Stimulated activated CD4-positive, alpha-beta T cell treated with anti-CD3 and anti-CD28 coated beads, Interleukin-2, amount 100 ng/mL, for 4 hours (primary cell): ENCODE measurements at regions not wholly inside any gene's neighbourhood (a gene's known extent, or its start where the extent isn't known, plus 50 kb on each side); places are given as distances from the start of the nearest gene placed in this dataset.

Source experiments
- DNase-seq: peaks from one replicate; pipeline ENCODE4 v3.0.0-alpha.2; 2020; ENCODE audit warnings: low read depth

DNA sequence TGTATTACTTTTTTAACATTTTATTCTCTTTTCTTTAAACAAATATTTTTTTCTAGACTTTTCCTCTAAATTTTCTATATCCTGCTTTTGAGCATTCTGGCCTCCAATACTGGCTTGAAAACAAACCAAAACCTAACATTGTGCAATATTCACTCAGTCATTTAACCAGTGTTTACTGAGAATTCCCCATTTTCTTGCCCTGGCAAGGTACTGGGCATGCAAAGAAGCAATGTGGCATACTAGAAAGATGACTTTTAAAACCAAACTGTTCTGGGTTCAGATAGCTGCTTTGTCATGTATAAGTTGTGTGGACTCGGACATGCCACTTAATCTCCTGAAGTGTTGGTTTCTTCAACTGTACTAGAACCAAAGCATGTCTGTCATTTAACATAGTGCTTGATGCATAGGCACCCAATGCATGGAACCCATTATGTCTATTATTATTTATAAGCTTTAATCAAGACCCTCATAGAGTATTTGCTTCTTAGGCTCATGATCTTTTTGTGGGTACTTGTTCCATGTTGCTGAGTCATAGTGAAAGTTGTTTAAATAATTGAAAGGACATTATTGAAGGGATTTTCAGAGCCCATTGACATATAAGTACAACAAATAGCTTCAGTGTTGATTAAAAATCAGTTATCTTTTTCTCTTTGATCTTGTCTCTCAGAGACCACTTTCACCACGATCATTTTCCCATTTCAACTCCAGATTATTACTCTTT is 185.4 kb upstream of the OSR1 start:
- DNase-seq = no peak

DNA sequence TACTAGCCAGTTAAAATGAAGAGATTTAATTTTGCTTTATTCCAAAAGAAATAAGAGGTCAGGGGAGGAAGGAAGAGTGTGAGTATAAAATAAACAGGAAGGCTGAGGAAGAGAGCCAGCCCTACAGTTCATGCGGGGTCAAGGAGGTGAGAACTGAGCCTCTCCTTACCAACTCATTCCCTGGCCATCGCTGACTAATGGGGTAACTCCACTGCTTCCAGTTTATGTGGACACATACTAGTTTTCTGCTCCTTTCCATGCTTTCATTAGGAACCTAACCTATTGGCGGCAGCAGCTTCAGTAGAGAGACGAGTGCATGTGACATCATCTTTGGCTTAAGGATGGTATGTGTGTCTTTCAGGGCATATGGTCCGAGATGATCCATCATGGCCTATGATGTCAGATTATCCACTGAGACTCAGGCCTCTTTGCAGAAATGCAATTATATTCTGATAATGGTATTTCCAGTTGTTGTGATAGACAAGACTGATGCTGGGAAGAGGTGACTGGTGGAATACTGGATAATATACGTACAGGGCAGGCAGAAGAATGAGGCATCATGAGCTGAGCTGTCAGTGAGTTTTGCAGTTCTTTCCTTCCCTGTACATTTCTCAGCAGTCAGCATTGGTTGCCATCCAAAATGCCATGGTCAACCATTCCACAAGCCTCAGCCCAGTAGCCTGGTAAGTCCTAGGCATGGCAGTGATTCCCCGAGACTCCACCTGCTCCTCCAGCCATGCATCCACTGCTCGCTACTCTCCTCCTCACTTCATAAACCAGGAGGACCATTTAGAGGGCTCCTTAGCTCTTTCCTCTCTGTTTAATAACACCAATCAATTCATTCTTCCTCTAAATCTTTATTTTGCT is 184.6 kb upstream of the OSR1 start:
- DNase-seq = no peak

DNA sequence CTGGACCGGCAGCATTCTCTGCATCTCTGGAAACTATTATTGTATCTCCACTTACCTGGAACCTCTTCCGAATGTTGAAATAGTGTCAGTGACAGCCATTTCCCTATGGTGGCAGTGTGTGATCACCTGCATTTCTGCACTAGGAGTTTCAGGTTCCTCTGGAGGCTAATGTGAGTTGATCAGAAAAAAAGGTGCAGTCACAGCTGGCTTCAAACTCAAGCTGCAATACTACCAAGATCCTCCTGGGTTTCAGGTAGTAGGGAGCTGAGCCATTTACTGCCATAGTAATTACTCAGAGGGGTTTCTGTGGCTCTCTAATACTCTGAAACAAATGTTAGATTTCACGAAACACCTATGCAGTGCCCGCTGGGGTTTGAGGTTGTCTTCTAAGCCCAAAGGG is 183.5 kb upstream of the OSR1 start:
- no peak for DNase-seq

DNA sequence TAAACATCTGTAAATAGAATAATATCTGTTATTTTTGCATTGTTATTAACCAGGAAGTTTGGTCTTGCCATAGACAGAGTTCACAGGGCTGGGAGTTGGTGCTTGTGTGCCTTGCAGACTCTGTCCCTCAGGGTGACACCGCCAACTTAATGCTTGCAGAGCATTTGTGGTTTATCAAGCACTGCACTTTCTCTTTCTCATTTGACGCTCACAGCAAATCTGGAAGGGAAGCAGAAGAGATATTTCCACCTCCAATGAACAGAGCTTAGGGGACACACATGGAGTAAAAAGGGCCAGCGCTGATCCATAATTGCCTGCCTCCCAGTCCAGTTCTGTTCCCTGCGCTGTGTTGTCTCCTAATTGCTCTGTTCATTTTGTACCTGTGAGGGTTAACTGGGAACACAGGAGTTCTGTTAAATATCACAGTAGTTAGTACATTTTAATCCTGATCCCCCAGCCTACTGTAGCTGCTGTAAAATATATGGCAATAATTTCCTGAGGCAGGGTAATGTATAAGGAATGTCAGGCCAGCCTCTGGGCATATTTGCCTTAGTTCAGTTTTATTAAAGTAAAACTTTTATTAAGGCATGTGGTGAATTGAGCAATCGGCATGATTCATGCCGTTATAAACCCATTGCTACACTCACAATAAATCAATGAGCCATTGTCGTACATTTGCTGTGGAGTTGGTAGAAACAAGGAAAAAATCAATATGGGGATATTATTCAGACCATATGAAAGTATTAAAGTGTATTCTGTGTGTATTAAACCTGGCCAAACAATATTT is 182.5 kb upstream of the OSR1 start:
- no peak for DNase-seq

DNA sequence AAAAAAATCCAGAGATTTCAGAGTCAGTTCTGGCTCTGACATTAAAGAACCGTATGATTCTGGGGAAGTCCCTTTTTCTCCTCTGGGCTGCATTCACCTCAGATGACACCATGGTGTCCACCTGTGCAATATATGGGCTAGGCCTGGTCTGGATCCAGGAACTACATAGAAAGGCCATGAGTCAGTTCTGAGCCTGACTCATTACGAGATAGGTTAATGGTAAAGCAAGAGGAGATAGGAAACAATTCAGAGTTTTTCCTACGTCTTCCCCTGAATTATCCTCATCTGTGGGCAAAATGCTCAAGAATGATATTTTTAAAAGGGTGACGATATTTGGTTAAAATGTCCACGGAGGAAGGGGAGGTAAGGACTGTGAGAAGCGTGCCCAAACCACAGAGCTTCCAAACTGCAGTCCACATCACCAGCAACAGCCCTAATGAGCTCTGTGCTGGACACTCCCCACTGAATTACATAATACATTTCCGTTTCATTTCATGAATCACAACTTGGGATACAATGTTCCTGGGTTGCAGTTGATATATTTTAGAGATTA is 180.1 kb upstream of the OSR1 start:
- no peak for DNase-seq

DNA sequence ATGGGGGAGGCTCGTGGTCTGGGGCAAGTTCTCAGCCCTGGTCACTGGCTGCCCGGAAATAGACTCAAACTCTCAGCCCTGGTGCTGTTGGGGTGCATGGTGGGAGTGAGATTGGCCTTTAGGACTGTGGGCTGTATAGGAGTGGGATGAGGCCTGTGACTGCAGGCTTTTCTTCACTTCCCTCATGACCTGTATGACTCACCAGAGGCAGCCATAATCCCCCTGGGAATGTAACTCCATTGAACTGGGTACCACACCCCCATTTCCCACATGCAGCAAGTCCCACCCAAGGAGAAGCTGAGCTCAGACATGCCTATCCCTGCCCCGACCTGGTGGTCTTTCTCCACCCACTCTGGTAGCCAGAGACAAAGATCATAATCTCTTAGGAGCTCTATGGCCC is 177.7 kb upstream of the OSR1 start:
- no peak for DNase-seq

DNA sequence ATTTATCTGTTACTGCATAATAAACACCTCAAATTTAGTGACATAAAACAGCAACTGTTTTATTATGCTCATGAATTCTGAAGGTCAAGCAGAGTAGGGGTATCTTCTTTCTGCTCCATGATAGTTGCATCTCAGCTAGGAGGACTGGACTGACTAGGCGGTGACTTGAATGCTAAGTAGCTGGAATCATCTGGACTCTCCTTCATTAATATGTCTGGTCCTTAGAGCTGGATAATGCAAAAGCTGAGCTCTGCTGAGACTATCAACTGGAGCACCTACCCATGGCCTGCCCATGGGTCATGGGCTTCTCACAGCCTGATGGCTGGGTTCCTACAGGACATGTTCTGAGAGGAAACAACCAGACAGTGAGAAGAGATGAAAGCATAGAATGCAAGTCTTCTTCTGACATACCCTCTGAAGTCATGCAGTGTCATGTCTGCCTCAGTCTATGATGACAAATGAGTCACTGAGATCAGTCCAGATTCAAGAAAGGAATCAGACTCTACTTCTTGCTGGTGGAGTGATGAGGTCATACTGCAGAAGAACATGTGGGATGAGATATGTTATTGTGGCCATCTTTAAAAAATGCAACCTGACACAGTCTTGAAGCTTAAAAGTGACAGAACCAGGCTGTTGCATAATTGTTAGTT is 174.2 kb upstream of the OSR1 start:
- DNase-seq = no peak

DNA sequence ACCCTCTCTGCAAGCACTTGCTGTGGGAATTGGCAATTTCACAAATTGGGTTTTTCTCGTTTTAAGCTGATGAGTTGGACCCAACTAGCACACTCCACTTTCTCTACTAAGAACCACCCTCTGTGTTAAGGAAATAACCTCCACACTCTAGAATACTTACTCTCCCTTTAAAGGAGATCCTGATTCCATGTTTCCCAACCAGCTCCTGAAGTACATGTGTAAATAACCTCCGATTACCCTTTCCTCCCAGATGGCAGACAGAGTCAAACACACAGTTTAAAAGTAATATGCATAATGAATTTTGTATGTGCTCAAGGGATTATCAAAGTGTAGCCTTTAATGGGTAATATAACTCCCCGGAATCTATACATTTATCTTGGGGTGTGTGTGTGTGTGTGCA is 171.3 kb upstream of the OSR1 start:
- DNase-seq = no peak

DNA sequence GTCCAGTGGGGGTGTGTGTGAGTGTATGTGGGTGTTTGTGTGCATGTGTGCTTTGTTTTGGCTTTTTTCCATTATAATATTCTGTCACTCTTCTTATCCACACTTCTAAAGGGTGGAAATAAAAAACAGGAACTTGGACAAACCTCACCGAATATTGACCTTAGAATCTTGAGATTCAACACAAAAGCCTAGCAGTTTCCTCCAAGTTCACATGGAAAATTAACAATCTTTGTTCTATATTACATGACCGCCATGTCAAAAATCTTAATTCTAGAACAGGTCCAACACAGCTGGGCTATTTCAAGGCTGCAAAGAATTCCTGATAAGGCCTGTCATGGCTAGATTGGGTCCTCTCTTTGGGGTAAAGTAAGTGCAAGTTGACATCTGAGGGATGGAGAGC is 169.3 kb upstream of the OSR1 start:
- no peak for DNase-seq

DNA sequence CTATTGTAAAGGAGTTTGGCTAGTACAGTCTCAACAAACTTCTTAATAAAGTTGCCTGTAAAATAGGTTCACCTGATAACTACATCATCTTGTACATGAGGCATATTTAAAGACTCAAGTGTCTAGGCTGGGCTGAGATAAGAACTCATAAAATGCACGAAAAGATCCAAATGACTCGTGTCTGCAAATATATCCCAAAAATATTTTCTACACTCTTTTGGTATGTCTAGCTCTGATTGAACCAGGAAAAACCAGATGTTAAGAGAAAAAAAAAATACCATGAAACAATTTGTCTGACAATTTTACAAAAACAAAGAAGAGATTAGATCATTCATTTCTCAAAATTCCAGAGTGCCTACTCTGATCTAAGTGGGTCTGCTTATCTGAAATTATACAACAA is 166.9 kb upstream of the OSR1 start:
- no peak for DNase-seq

DNA sequence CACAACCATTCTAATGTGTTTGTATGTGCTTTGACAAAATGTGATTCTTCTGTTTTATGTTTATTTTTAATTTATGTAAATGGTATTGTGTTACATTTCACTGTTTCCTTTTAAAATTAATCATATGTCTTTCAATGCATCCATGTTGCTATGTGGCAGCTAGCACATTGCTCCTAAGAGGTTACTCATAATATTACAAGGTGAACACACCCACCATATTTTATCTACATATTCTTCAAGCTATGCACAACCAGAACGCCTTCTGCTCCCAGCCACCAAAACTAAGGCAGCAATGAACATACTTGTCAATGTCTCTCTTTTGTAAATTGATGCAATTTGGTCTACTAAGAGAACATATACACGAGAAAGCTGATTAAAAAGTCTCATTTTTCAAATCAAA is 160.6 kb upstream of the OSR1 start:
- DNase-seq = no peak

DNA sequence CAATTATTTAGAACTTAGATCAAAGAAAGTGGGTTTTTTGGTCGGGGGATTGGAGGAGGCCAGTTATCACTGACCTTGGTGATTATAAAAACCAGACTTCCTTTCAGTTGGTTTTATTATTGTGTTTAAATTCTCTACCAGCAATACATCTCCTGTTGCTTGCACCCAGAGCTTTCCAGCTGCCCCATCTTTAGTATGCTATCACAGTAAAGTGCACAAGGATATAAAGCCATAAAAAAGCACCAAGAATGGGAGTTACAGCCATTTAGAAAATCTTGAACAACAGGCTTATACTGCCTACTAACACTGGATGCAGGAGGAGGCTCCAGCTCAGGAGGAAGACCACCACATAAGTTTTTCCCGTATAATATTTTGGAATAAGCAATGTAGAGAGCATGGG is 148.7 kb upstream of the OSR1 start:
- no peak for DNase-seq

DNA sequence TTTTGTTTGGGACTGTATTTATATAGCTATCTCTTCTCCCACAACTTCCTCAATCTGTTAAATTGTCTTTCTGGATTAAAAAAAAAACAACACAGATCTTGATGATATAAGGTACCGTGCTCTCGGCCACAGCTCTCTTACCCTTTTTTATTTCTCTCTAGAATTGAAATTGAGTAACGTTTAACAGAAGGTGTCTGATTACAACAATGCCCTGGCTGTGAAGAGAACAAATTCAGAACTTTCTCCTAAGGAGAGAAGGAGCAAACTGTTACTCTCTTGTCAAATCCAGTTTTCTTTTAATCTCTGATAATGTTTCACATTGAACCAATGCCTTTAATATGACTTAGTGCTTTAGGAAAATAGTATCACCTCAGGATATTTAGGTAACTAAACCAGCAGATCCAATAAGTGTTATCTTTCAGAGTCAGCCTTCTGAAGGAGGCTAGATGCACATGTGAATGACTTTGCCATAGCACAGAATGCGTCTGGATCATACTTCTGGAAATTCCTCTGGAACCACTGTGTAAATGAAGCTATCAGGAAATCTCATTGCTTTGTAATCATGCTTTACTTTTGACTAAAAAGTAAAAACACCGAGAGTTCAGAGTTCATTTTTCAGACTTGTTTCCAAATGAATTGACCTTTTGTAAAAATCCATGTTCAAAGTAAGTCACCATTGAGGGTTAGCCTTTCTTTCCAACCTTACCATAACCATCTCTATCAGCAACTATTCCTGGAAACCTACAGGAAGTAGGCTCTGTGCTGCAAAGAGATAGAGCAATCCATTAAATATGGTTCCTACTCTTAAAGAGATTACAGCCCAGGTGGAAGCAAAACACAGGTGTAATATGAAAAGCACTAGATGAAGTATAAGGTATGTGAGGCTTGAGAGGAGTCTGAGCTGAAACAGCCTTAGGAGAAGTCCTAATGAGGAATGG is 147.0 kb upstream of the OSR1 start:
- DNase-seq = no peak

DNA sequence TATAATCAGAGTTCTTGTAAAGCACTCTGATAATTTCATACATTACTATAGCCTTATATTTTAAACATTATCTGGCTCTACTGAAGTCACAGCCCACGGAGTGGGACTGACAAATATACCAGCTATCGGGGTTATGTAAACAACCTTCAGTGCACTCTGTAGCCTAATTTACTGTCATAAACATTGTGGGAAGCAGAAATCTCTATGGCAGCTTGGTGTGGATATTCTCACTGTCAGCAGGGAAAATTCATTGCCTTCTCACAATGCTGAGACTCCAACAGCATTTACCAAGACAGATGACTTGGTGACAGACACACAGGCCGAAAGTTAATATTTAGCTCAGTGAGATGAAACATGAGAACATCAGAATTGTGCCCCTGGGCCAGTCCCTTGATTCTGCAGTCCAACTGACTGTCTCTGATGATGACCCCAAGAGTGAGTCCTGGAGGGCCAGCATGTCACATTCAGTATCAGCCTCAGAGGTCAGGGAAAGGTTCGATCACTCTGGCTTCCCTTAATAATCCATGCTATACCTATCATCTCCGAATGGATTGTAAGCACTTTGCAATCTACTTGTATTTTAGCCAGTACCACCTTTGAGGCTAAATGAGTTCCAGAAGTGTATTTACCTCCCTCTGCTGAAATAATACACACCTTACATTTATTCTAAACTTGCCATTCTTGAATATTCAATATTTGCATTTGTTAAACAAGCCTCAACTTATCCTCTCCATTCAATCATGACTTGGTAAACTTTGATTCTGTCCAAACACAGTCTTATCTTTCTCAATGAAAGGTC is 146.2 kb upstream of the OSR1 start:
- no peak for DNase-seq

DNA sequence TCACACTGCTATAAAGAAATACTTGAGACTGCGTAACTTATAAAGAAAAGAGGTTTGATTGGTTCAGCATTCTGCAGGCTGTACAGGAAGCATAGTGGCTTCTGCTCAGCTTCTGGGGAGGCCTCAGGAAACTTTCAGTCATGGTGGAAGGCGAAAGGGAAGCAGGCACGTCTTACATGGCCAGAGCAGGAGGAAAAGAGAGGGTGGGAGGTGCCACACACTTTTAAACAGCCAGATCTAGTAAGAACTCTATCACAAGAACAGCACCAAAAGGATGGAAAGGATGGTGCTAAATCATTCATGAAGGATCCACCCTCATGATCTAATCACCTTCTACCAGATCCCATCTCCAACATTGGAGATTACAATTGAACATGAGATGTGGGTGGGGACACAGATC is 145.5 kb upstream of the OSR1 start:
- no peak for DNase-seq

DNA sequence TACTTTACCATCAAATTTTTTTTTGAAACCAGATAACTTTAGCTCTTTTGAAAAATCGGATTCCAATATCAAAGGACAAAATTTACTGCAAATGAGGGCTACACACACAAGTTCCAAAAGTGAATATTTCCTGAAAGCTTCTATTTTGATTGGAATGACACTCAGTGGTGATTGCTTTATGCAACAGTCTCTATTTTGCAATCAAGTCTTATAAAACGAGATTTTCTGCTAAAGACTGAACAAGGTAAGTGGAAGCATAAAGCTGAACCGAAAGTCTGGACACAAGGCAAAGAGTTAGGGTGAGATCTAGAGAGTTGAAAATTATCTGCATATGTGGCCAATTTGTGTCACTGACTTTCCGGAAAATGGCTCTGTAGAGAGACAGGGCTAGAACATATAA is 145.0 kb upstream of the OSR1 start:
- no peak for DNase-seq

DNA sequence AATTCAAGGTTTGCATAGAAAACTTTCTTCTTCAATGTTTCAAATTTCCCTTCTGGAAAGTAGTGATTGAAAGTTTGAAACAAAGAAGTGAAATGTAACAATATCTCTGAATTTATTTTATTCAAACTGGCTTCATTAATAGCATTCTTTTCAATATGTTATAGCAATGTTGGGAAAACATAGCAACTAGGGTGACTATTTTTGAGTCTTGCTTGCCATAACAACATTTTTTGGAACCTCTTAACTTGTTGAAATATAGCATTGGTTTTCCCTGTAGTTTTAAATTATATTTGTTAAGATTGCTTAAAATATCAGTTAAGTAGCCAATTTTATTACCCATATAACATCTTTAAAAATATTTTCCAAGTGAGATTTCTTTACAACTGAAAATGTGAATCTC is 141.7 kb upstream of the OSR1 start:
- DNase-seq = no peak

DNA sequence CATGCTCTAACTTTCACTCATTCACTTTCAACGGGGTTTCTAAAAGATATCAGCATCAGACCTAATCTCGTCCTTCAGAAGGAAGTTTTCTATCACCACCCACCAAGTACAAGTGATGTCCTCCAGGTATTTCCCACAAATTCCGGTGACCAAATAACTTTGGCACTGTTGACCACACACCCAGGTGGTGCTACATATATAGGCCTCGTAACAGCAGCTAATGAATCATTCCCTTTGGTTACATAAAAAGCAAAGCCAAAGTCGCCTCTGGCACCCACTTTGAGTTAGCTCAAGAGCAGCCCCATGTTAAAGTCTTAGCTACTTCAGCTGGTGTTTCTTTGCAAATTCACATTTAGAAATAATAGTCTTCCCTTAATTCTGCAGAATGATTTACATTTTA is 138.2 kb upstream of the OSR1 start:
- no peak for DNase-seq

DNA sequence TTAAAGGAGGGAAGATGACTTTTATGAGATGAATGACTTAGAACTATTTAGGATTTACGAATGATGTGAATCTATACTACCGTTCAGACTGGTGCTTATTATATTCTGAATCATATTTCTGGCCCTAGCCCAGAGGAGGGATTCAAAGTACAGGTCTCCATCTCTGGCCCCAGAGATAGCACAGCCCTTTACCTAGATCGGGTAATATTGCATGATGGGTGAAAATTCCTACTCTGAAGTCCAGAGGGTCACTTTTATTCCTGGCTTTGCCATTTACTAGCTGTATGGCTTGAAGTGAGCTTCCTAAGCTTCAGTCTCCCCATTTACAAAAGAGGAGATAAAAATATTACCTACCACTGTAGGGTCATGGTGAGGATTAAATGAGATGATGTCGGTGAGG is 135.8 kb upstream of the OSR1 start:
- no peak for DNase-seq

DNA sequence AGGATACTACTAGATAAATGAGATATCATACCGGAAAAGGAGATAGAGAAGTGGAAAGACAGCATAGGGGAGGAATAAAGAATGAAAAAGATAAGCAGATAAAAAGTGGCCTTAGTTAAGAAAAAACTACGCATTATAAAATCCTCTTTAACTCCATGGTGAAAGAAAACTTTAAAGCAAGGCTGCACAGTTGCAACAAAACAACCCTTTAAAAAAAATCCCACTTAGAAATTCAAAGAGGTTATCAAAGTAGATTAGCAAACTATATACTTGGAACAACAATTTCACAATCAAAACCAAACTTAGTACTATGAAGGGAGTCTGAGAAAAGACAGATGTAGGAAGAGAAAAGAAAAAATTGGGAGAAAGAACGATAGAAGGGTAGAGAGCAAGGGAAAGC is 133.4 kb upstream of the OSR1 start:
- DNase-seq = no peak
